Skeletal muscle satellite cell (primary cell): ENCODE measurements at regions not wholly inside any gene's neighbourhood (a gene's known extent, or its start where the extent isn't known, plus 50 kb on each side); places are given as distances from the start of the nearest gene placed in this dataset.

ENCODE experiments used
- H3K27me3 ChIP-seq: 2 replicates; pipeline ENCODE4 v1.7.0; 2013; ENCODE audit warnings: low read length; ENCODE audit not compliant: control insufficient read depth, insufficient read depth
- H3K36me3 ChIP-seq: 2 replicates; pipeline ENCODE4 v1.7.0; 2013; ENCODE audit warnings: mild to moderate bottlenecking, control low read depth, low read length; ENCODE audit not compliant: insufficient read depth
- H3K4me1 ChIP-seq: 2 replicates; pipeline ENCODE4 v1.7.0; 2013; ENCODE audit warnings: low read length; ENCODE audit not compliant: control insufficient read depth, insufficient read depth
- H3K4me2 ChIP-seq: 2 replicates; pipeline ENCODE4 v1.7.0; 2013; ENCODE audit warnings: mild to moderate bottlenecking, low read length
- H3K4me3 ChIP-seq: 2 replicates; pipeline ENCODE4 v1.7.0; 2013; ENCODE audit warnings: low read length
- H3K9ac ChIP-seq: 2 replicates; pipeline ENCODE4 v1.7.0; 2013; ENCODE audit warnings: mild to moderate bottlenecking, low read depth, low read length, moderate library complexity
- H3K9me3 ChIP-seq: replicated peaks from 2 replicates; pipeline ENCODE4 v1.7.0; 2013; ENCODE audit warnings: mild to moderate bottlenecking, control low read depth, low read length

GRCh38 chr2:239862613-239863012 lies 162.5 kb downstream of the NDUFA10 start:
- Histone ChIP-seq H3K27me3 (no peaks in the 10 kb centered on the region), H3K4me3 (no peak overlapping the region), H3K4me1 (no peaks in the 10 kb centered on the region), H3K9ac (no peak overlapping the region), H3K36me3 (no peaks in the 10 kb centered on the region), H3K4me2 (no peak overlapping the region), H3K9me3 (peaks cover 13% of the 10 kb centered on the region)

- Histone ChIP-seq H3K27me3 (no peaks in the 10 kb centered on the region), H3K36me3 (no peaks in the 10 kb centered on the region), H3K9me3 (no peaks in the 10 kb centered on the region), H3K4me1 (no peaks in the 10 kb centered on the region), H3K4me2 (no peak overlapping the region), H3K4me3 (no peak overlapping the region), H3K9ac (no peak overlapping the region)
Observed at GRCh38 chr2:239858179-239858578, 167.0 kb downstream of the NDUFA10 start.

- Histone ChIP-seq H3K4me3 (no peak overlapping the region), H3K27me3 (no peaks in the 10 kb centered on the region), H3K4me1 (no peaks in the 10 kb centered on the region), H3K9ac (no peak overlapping the region), H3K9me3 (no peaks in the 10 kb centered on the region), H3K36me3 (no peaks in the 10 kb centered on the region), H3K4me2 (no peak overlapping the region)
Observed at GRCh38 chr2:239857591-239857990, 167.6 kb downstream of the NDUFA10 start.

- Histone ChIP-seq H3K9ac (no peak overlapping the region), H3K4me3 (no peak overlapping the region), H3K4me2 (no peak overlapping the region), H3K4me1 (no peaks in the 10 kb centered on the region), H3K9me3 (no peaks in the 10 kb centered on the region), H3K27me3 (no peaks in the 10 kb centered on the region), H3K36me3 (no peaks in the 10 kb centered on the region)
Observed at GRCh38 chr2:239856620-239857285, 168.4 kb downstream of the NDUFA10 start.

GRCh38 chr2:239855863-239856587 lies 169.1 kb downstream of the NDUFA10 start:
- Histone ChIP-seq H3K4me3 (no peak overlapping the region), H3K9ac (no peak overlapping the region), H3K27me3 (no peaks in the 10 kb centered on the region), H3K36me3 (no peaks in the 10 kb centered on the region), H3K9me3 (no peaks in the 10 kb centered on the region), H3K4me2 (no peak overlapping the region), H3K4me1 (no peaks in the 10 kb centered on the region)

- no peaks in the 10 kb centered on the region for H3K36me3 ChIP-seq
- no peaks in the 10 kb centered on the region for H3K9me3 ChIP-seq
- no peak overlapping the region for H3K4me2 ChIP-seq
- H3K4me3 ChIP-seq: no peak overlapping the region
- no peak overlapping the region for H3K9ac ChIP-seq
- no peaks in the 10 kb centered on the region for H3K4me1 ChIP-seq
- no peaks in the 10 kb centered on the region for H3K27me3 ChIP-seq
Observed at GRCh38 chr2:239854596-239854995, 170.5 kb downstream of the NDUFA10 start.

- H3K4me2 ChIP-seq: no peak overlapping the region
- no peak overlapping the region for H3K4me3 ChIP-seq
- H3K9ac ChIP-seq: no peak overlapping the region
- H3K9me3 ChIP-seq: no peaks in the 10 kb centered on the region
- no peaks in the 10 kb centered on the region for H3K27me3 ChIP-seq
- no peaks in the 10 kb centered on the region for H3K36me3 ChIP-seq
- no peaks in the 10 kb centered on the region for H3K4me1 ChIP-seq
Observed at GRCh38 chr2:239853706-239854327, 171.3 kb downstream of the NDUFA10 start.

GRCh38 chr2:239853121-239853520 lies 172.0 kb downstream of the NDUFA10 start:
- Histone ChIP-seq H3K4me2 (no peak overlapping the region), H3K27me3 (no peaks in the 10 kb centered on the region), H3K4me3 (no peak overlapping the region), H3K4me1 (no peaks in the 10 kb centered on the region), H3K9ac (no peak overlapping the region), H3K36me3 (no peaks in the 10 kb centered on the region), H3K9me3 (no peaks in the 10 kb centered on the region)

GRCh38 chr2:239852272-239852671 lies 172.9 kb downstream of the NDUFA10 start:
- Histone ChIP-seq H3K4me3 (no peak overlapping the region), H3K4me1 (no peaks in the 10 kb centered on the region), H3K4me2 (no peak overlapping the region), H3K36me3 (no peaks in the 10 kb centered on the region), H3K9me3 (no peaks in the 10 kb centered on the region), H3K27me3 (no peaks in the 10 kb centered on the region), H3K9ac (no peak overlapping the region)

- H3K9ac ChIP-seq: no peak overlapping the region
- no peaks in the 10 kb centered on the region for H3K4me1 ChIP-seq
- no peak overlapping the region for H3K4me2 ChIP-seq
- H3K9me3 ChIP-seq: no peaks in the 10 kb centered on the region
- H3K36me3 ChIP-seq: no peaks in the 10 kb centered on the region
- no peak overlapping the region for H3K4me3 ChIP-seq
- no peaks in the 10 kb centered on the region for H3K27me3 ChIP-seq
Observed at GRCh38 chr2:239846789-239847676, 178.1 kb downstream of the NDUFA10 start.

- no peak overlapping the region for H3K4me2 ChIP-seq
- H3K27me3 ChIP-seq: no peaks in the 10 kb centered on the region
- H3K4me1 ChIP-seq: no peaks in the 10 kb centered on the region
- no peaks in the 10 kb centered on the region for H3K9me3 ChIP-seq
- H3K36me3 ChIP-seq: no peaks in the 10 kb centered on the region
- H3K9ac ChIP-seq: no peak overlapping the region
- H3K4me3 ChIP-seq: no peak overlapping the region
Observed at GRCh38 chr2:239845968-239846367, 179.2 kb downstream of the NDUFA10 start.
